IPS-11a (cell line): ENCODE measurements at regions not wholly inside any gene's neighbourhood (a gene's known extent, or its start where the extent isn't known, plus 50 kb on each side); places are given as distances from the start of the nearest gene placed in this dataset.
"Not testable (repeated sequence)": the region's sequence is repeated elsewhere in the genome, so short reads cannot be mapped to it uniquely, and the experiment has no call there.

Experiments used
- H3K4me3 ChIP-seq: one replicate; pipeline ENCODE4 v1.5.1; 2013; ENCODE audit warnings: low read depth, low read length, control low read depth

GRCh38 chr1:223018534-223018933, 124.5 kb downstream of the TLR5 start:
- no peak overlapping the region for H3K4me3 ChIP-seq

DNA sequence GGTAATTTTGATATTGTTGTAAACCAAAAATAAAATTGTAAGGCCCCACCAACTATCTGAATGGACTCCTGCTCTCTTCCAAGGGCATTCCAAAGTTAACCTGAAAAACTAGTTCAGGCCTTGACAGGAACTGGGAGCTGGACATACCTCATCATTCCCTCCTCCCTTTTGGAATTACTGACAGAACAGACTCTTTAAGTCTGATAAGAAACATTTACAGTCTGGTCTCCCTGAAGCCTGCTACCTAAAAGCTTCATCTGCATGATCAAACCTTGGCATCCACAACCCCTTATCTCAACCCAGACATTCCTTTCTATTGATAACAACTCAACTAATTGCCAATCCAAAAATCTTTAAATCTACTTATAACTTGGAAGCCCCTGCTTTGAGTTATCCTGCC, 123.8 kb downstream of the TLR5 start:
- no peak overlapping the region for H3K4me3 ChIP-seq

- no peak overlapping the region for H3K4me3 ChIP-seq
Measured at GRCh38 chr1:223020770-223021169, 122.3 kb downstream of the TLR5 start.

DNA sequence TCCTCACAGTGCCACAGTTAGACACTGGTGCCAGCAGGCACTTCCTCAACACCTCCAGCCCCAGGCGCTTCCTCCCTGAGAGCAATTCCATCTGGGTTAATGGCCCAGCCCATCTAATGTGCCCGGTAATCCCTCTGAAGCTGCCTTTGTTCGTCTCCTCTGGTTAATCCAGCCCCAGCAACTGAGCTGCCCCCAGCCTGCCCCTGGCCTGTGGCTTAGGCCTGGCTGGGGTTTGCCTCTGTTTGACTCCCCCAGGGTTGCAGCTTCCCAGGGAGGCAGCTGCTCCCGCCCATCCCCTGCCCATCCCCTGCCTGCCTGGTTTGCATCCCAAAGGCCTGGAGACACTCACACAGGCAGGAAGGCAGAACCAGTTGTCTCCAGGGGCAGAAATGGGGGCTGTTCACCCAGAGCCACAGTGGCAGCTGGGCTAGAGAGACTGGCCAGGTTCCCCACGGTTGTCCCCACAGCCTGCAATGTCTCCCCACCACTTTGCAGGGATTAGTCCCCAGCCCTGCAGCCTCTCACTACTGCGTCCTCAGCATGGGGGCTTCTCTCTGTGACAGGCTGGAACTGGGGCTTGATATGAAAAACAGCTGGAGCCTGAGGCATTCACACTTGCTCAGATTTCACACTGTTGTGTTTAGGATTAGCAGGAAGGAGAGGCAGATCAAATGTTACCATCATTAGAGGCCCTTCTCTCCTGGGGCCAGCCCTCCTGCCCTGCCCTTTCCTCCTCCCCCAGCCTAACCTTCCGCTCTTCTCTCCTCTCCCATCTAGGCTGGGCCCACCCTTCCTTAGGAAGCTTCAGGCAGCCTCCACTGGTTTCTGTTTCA, 120.2 kb downstream of the TLR5 start:
- no peak overlapping the region for H3K4me3 ChIP-seq

GRCh38 chr1:223023863-223024262, 119.2 kb downstream of the TLR5 start:
- H3K4me3 ChIP-seq: peak overlapping the region; percentile 8

DNA sequence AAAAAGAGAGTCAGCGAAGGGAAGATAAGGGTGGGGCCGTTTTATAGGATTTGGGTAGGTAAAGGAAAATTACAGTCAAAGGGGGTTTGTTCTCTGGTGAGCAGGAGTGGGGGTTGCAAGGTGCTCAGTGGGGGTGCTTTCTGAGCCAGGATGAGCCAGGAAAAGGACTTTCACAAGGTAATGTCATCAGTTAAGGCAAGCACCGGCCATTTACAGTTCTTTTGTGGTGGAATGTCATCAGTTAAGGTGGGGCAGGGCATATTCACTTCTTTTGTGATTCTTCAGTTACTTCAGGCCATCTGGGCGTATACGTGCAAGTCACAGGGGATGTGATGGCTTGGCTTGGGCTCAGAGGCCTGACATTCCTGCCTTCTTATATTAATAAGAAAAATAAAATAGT, 118.6 kb downstream of the TLR5 start:
- H3K4me3 ChIP-seq: not testable (repeated sequence)

- H3K4me3 ChIP-seq: not testable (repeated sequence)
Measured at GRCh38 chr1:223025190-223025734, 117.8 kb downstream of the TLR5 start.

GRCh38 chr1:223026639-223027038, 116.4 kb downstream of the TLR5 start:
- peak overlapping the region; percentile 13 for H3K4me3 ChIP-seq

GRCh38 chr1:223029985-223030769, 112.9 kb downstream of the TLR5 start:
- H3K4me3 ChIP-seq: peak overlapping the region; percentile 30

DNA sequence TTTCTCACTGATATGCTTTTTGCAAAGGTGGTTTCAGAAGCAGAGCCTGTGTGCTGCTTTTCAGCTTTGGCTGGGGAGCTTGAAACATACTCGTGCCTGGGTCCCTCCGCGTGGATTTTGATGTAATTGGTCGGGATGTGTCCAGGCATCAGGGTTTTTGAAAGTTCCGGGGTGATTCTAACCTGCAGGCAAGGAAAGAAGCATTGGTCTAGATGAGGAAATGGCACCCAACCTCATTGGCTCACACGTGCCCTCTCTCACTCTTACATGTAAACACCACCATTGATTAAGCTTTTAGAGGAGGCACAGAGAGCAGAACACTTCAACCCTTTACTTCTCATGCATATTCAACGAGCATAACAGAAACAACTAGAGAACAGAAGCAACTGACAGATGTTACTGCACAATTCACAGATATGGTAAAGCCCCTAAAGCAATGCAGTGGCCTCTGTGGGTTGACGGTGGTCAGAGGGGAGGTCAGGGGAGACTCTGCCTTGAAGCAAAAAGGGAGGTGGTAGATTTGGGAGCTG, 112.1 kb downstream of the TLR5 start:
- no peak overlapping the region for H3K4me3 ChIP-seq

GRCh38 chr1:223031733-223032601, 111.1 kb downstream of the TLR5 start:
- H3K4me3 ChIP-seq: no peak overlapping the region

DNA sequence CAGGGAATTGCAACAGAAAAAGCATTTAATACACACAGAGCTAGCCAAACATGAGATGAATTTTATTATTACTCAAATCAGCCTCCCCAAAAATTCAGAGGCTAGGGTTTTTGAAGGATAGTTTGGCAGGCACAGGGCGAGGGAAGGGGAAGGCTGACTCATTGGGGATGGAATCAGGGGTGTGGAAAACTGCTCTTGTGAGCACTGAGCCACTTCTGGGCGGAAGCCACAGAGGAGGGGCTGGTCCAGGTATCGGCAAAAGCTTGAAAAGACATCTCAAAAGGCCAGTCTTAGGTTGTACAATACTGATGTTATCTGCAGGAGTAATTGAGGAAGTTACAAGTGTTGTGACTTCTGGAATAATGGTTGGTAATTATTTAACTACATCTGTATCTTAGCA, 109.4 kb downstream of the TLR5 start:
- no peak overlapping the region for H3K4me3 ChIP-seq

DNA sequence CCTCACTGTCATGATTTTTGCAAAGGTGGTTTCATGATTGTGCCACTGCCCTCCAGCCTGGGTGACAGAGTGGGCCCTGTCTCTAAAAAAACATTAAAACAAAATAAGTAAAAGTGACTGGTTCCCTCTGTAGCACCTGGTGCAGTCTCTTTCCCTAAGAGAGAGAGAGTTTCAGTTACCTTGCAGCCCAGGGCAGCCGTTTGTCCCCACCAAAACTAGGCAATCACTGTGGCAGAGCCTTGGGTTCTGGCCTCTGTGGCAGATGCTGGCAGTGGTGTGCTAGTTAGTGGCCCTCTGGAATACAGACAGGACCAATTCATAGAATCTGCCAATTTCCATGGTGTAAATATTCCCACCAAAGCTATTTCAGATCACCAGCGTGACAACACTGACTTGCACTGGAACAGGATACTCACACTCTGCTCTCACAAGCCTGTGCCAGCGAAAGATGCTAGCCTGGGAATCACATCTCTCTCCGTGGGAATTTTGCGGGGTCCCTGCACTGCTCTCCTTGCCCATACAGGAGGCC, 108.7 kb downstream of the TLR5 start:
- no peak overlapping the region for H3K4me3 ChIP-seq

- no peak overlapping the region for H3K4me3 ChIP-seq
Measured at GRCh38 chr1:223035724-223036478, 107.1 kb downstream of the TLR5 start.

- no peak overlapping the region for H3K4me3 ChIP-seq
Measured at GRCh38 chr1:223036479-223036845, 106.6 kb downstream of the TLR5 start.

DNA sequence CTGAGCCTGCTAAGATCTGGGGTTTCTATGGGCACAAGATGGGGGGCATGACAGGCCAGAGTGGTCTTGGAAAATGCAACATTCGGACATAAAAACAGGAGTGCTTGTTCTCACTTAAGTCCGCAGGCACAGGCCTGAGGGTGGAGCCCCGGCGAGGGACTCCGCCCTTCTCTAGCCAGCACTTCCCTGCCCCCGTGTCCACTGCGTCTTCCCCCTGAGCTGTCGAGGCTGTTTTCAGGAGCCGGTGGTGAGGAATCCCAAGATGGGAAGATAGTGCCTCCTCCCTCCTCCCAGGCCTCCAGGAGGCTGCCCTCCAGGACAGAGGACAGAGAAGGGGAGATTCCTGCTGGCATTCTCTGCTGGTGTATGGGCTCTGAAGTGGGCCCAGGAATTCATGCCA, 105.2 kb downstream of the TLR5 start:
- no peak overlapping the region for H3K4me3 ChIP-seq

- no peak overlapping the region for H3K4me3 ChIP-seq
Measured at GRCh38 chr1:223038288-223039006, 104.6 kb downstream of the TLR5 start.

- H3K4me3 ChIP-seq: no peak overlapping the region
Measured at GRCh38 chr1:223039990-223040389, 103.1 kb downstream of the TLR5 start.

- no peak overlapping the region for H3K4me3 ChIP-seq
Measured at GRCh38 chr1:223041481-223041880, 101.6 kb downstream of the TLR5 start.
